GM21786 (cell line): ENCODE measurements at regions not wholly inside any gene's neighbourhood (a gene's known extent, or its start where the extent isn't known, plus 50 kb on each side); places are given as distances from the start of the nearest gene placed in this dataset.
"Not testable (repeated sequence)": the region's sequence is repeated elsewhere in the genome, so short reads cannot be mapped to it uniquely, and the experiment has no call there.

Experiments
- ATAC-seq: cut with Tn5 transposase; IDR thresholded peaks from one replicate; pipeline ENCODE4 v1.9.1; 2021; ENCODE audit not compliant: unreplicated experiment

- ATAC-seq, result no peak
Measured at GRCh38 chr6:82783587-82784236, 281.9 kb downstream of the UBE3D start.

DNA sequence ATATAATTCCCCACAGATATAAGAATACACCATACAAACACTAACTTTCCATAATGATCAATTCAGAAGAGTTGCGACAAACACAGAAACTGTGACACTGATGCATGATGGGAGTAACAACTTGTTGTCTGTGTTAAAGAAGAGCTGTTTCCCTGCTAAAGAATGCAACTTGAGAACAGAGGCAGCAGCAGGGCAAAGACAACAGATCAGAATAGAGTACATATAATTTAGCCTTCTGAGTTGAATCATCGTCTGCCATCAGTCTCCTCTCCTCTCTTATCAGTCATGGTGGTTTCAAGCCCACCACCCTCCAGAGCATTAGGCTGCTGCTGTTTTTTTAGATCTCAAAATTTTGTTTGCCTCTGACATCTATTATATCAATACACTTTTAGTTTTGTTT, 280.4 kb downstream of the UBE3D start:
- ATAC-seq, result no peak

GRCh38 chr6:82786248-82786647, 279.4 kb downstream of the UBE3D start:
- no peak for ATAC-seq

DNA sequence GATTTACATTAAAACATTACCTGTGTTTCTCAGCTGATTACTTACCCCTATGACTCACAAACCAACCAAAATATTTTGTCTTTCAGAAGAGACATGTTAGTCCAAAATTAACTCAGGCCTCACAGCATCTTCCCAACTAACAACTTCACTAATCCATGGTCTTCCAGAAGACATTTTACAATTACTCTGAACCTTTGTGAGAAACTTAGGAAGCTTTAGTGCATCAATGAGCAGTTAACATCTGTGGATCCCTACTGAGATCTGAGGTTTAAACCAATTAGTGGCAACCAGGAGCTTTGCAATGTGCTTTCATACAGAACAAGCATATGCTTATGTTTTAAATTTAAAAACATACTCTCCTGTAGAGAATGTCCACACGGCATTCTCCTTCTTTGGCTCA, 269.7 kb downstream of the UBE3D start:
- ATAC-seq, result no peak

GRCh38 chr6:82801083-82801482, 264.6 kb downstream of the UBE3D start:
- no peak for ATAC-seq

- not testable (repeated sequence) for ATAC-seq
Measured at GRCh38 chr6:82816243-82816642, 249.4 kb downstream of the UBE3D start.

- no peak for ATAC-seq
Measured at GRCh38 chr6:82818727-82819126, 246.9 kb downstream of the UBE3D start.

GRCh38 chr6:82823361-82823760, 242.3 kb downstream of the UBE3D start:
- no peak for ATAC-seq

DNA sequence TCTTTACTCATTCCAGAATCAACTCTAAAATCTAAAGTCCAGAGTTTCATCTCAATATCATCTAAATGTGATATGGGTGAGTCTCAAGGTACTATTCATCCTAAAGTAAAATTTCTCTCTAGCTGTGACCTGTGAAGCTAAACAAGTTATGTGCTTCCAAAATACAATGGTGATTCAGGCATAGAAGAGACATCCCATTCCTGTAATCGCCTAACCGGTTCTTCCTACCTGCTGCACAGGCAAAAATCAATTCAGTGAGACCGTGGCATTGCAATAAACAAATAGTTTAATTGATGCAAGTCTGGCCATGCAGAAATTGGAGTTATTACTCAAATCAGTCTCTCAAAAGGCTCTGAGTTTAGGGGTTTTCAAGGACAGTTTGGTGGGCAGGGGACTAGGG, 232.8 kb downstream of the UBE3D start:
- ATAC-seq, result no peak

- ATAC-seq, result no peak
Measured at GRCh38 chr6:82833481-82833880, 232.2 kb downstream of the UBE3D start.

DNA sequence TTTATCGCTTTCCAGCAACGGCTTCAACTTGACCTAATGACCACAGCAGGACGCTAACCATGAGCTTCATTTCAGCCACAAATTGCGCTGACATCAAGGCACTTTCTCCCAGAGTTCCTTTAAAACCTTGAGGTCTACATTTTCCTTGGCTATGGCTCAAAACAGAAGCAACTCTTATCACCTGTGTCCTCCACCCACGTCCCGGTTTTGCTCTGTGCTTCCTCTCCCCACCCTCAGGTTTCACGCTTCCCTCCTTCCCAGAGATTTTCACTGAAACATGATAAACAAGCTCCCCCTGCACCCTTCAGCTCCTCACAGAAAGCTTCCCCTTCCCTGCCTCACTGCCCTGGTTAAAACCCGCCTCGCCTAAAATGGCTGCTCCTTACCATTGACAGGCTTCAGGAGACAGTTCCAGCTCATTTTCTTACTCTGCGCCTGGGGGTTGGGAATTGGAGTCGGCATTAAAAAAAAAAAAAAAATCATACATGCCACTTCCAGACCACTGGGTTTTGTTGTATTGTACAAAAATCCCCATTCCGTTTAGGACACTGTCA, 229.5 kb downstream of the UBE3D start:
- no peak for ATAC-seq

GRCh38 chr6:82840571-82840970, 225.1 kb downstream of the UBE3D start:
- no peak for ATAC-seq

GRCh38 chr6:82841309-82841708, 224.3 kb downstream of the UBE3D start:
- no peak for ATAC-seq
